ENCODE measurements at regions not wholly inside any gene's neighbourhood (a gene's known extent, or its start where the extent isn't known, plus 50 kb on each side); places are given as distances from the start of the nearest gene placed in this dataset.

- H3K9me3 ChIP-seq (replicated peaks), result no peaks in the 10 kb centered on the region
- TF ChIP-seq, protein P1, sequence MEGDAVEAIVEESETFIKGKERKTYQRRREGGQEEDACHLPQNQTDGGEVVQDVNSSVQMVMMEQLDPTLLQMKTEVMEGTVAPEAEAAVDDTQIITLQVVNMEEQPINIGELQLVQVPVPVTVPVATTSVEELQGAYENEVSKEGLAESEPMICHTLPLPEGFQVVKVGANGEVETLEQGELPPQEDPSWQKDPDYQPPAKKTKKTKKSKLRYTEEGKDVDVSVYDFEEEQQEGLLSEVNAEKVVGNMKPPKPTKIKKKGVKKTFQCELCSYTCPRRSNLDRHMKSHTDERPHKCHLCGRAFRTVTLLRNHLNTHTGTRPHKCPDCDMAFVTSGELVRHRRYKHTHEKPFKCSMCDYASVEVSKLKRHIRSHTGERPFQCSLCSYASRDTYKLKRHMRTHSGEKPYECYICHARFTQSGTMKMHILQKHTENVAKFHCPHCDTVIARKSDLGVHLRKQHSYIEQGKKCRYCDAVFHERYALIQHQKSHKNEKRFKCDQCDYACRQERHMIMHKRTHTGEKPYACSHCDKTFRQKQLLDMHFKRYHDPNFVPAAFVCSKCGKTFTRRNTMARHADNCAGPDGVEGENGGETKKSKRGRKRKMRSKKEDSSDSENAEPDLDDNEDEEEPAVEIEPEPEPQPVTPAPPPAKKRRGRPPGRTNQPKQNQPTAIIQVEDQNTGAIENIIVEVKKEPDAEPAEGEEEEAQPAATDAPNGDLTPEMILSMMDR (IDR thresholded peaks at IDR 0.05; ENCODE audit: borderline replicate concordance), result no peak
- no peak overlapping the region for H3K4me3 ChIP-seq
- intact Hi-C loops (cut with micrococcal nuclease), result no loop called here
- DNase-seq, result no peak
- peaks cover 14% of the 10 kb centered on the region for H3K4me1 ChIP-seq
- no peaks in the 10 kb centered on the region for H3K36me3 ChIP-seq
- no peaks in the 10 kb centered on the region for H3K27me3 ChIP-seq (ENCODE audit: low read depth)
- peak overlapping the region; percentile 72 for H3K27ac ChIP-seq (replicated peaks)
These were observed 499.5 kb downstream of the ANKRD50 start for GRCh38 chr4:124212815-124213630.

DNA sequence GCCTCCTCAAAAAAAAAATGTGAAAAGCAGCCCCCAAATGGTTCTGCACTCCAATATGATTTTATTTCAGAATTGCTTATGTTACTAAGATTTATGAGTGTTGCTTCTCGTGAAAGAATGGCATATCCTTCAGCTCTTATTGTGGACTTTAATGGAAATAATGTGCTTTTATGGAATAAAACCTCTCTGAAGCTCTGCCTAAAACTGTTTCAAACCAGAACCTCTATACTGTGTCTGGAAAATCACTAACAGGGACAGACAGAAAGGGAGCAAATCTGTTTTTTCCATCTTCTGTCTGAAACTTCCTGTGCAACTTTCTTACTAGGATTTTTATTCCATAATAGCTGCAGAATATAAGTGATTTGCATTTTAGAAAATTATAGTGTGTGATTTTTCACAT is 493.1 kb downstream of the ANKRD50 start:
- TF ChIP-seq, protein P1 (IDR thresholded peaks at IDR 0.05; ENCODE audit: borderline replicate concordance), result no peak
- Histone ChIP-seq H3K4me3 (no peak overlapping the region), H3K27ac (replicated peaks) (no peak overlapping the region), H3K36me3 (no peaks in the 10 kb centered on the region), H3K9me3 (replicated peaks) (no peaks in the 10 kb centered on the region), H3K4me1 (no peaks in the 10 kb centered on the region), H3K27me3 (ENCODE audit: low read depth) (no peaks in the 10 kb centered on the region)
- DNase-seq, result no peak
- intact Hi-C loops (cut with micrococcal nuclease), result no loop called here

DNA sequence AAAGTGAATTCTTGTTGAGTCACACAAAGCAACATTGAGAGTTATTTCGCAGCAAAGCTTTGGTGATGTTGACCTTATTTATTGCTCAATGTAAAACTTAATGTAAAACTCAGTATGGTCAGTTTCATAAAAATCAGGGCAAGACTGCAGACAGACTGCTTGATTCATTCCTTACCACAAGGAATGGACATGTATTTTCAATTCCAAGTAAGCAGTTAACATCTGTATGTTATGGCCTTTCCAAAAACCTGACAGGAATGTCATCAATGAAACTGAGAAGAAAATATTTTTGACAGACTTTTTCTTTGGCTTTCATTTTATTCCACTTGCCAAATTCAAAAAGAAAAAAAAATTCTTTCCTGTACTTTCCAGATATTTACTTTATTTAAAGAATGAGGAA is 488.3 kb downstream of the ANKRD50 start:
- intact Hi-C loops (cut with micrococcal nuclease), result no loop called here
- H3K4me3 ChIP-seq, result no peak overlapping the region
- H3K27me3 ChIP-seq (ENCODE audit: low read depth), result no peaks in the 10 kb centered on the region
- no peak for DNase-seq
- TF ChIP-seq, protein P1 (IDR thresholded peaks at IDR 0.05; ENCODE audit: borderline replicate concordance), result no peak
- no peaks in the 10 kb centered on the region for H3K4me1 ChIP-seq
- peaks cover 26% of the 10 kb centered on the region for H3K9me3 ChIP-seq (replicated peaks)
- H3K27ac ChIP-seq (replicated peaks), result no peak overlapping the region
- H3K36me3 ChIP-seq, result no peaks in the 10 kb centered on the region

DNA sequence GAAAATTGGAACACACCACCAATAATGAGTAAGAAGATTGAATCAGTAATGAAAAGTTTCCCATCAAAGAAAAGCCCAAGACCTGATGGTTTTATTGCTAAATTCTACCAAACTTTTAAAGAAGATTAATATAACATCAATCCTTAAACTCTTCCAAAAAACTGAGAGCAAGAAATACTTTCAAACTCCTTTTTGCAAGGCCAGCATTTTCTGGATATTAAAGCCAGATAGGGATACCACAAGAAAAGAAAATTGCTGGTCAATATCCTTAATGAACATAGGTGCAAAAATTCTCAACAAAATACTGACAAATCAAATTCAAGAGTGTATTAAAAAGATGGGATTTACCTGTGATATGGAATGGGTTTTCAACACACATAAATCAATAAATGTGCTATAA is 484.6 kb downstream of the ANKRD50 start:
- no peak overlapping the region for H3K4me3 ChIP-seq
- no peaks in the 10 kb centered on the region for H3K4me1 ChIP-seq
- intact Hi-C loops (cut with micrococcal nuclease), result no loop called here
- TF ChIP-seq, protein P1 (IDR thresholded peaks at IDR 0.05; ENCODE audit: borderline replicate concordance), result no peak
- H3K27ac ChIP-seq (replicated peaks), result no peak overlapping the region
- H3K36me3 ChIP-seq, result no peaks in the 10 kb centered on the region
- no peak for DNase-seq
- peaks cover 37% of the 10 kb centered on the region for H3K9me3 ChIP-seq (replicated peaks)
- H3K27me3 ChIP-seq (ENCODE audit: low read depth), result no peaks in the 10 kb centered on the region

- TF ChIP-seq, protein P1 (IDR thresholded peaks at IDR 0.05; ENCODE audit: borderline replicate concordance), result no peak
- DNase-seq, result no peak
These were observed 482.3 kb downstream of the ANKRD50 start for GRCh38 chr4:124230268-124230667.

More at GRCh38 chr4:124230268-124230667, 482.3 kb downstream of the ANKRD50 start:
- H3K27me3 ChIP-seq (ENCODE audit: low read depth), result no peaks in the 10 kb centered on the region
- no peaks in the 10 kb centered on the region for H3K4me1 ChIP-seq
- intact Hi-C loops (cut with micrococcal nuclease), result no loop called here
- H3K27ac ChIP-seq (replicated peaks), result no peak overlapping the region
- no peaks in the 10 kb centered on the region for H3K36me3 ChIP-seq
- H3K9me3 ChIP-seq (replicated peaks), result peaks cover 36% of the 10 kb centered on the region
- no peak overlapping the region for H3K4me3 ChIP-seq

Data from left ventricle myocardium inferior (tissue), 1 donor.